Sigmoid colon (tissue), 4 donors: ENCODE measurements at regions not wholly inside any gene's neighbourhood (a gene's known extent, or its start where the extent isn't known, plus 50 kb on each side); places are given as distances from the start of the nearest gene placed in this dataset.

ENCODE experiments used
- CTCF ChIP-seq, 4 experiments: fragments of 450-650 bp in 3 of 4; fragments of 200-600 bp in 1 of 4; IDR thresholded peaks; one replicate each; pipeline ENCODE4 v1.5.1; 2016 to 2019; ENCODE audit warnings: antibody characterized with exemption in 4 of 4, mild to moderate bottlenecking in 3 of 4, moderate library complexity in 2 of 4
- EP300 ChIP-seq, 4 donors: sonication (generic); formaldehyde crosslinking; IDR thresholded peaks; one replicate each; pipeline ENCODE4 v1.6.1; 2017; ENCODE audit warnings: antibody characterized with exemption in 4 of 4
- POLR2A ChIP-seq, 2 donors: fragments of 450-650 bp; IDR thresholded peaks; one replicate each; pipeline ENCODE4 v1.6.1; 2016; ENCODE audit warnings: antibody characterized with exemption in 2 of 2, mild to moderate bottlenecking in 2 of 2, moderate library complexity in 2 of 2
- POLR2AphosphoS5 ChIP-seq, 4 donors: sonication (generic); formaldehyde crosslinking; IDR thresholded peaks; one replicate each; pipeline ENCODE4 v1.6.1; 2017; ENCODE audit warnings: antibody characterized with exemption in 4 of 4

DNA sequence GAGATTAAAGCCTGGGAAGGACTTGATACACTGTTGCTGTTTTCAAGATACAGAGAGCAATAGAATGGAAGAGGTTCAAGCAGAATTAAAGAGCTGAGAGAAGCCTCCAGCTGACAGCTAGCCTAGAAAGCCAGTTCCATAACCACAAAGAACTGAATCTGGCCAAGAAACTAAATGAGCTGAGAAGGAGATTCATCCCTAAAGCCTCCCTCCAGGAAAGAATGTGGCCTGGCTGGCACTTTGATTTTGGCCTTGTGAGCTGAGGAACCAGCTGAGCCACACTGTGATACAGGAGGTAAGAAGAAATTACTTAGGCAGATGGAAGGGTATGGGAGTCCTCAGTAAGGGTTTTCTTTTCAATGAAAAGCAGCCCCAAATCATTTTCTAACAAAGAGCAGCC, 324.1 kb downstream of the PHF14 start:
- no peak for TF ChIP-seq EP300 (IDR thresholded peaks at IDR 0.05)
- TF ChIP-seq CTCF (IDR thresholded peaks at IDR 0.05) = no peak
- TF ChIP-seq POLR2AphosphoS5 (IDR thresholded peaks at IDR 0.05) = no peak
- no peak for TF ChIP-seq POLR2A (IDR thresholded peaks at IDR 0.05)
